SU-DHL-6 (cell line): ENCODE measurements at regions not wholly inside any gene's neighbourhood (a gene's known extent, or its start where the extent isn't known, plus 50 kb on each side); places are given as distances from the start of the nearest gene placed in this dataset.

ENCODE experiments used
- H2AFZ ChIP-seq: fragments of 200-600 bp; sonication (generic); 2 replicates; pipeline ENCODE4 v1.6.1; 2014; ENCODE audit warnings: low read depth, mild to moderate bottlenecking, moderate library complexity, mixed read lengths, antibody characterized with exemption, low read length; ENCODE audit not compliant: severe bottlenecking
- H3F3A ChIP-seq: fragments of 200-600 bp; shearing (Covaris generic); 2 replicates; pipeline ENCODE4 v1.6.0; 2016; ENCODE audit warnings: antibody characterized with exemption, mild to moderate bottlenecking; ENCODE audit not compliant: insufficient read depth
- H3K27ac ChIP-seq: fragments of 200-600 bp; sonication (generic); 2 replicates; pipeline ENCODE4 v1.5.1; 2016; ENCODE audit warnings: low read depth, mild to moderate bottlenecking, low read length, moderate library complexity, mixed read lengths
- H3K27me3 ChIP-seq: fragments of 200-600 bp; sonication (generic), shearing (Covaris generic); 2 replicates; pipeline ENCODE4 v1.6.0; 2014; ENCODE audit warnings: mild to moderate bottlenecking, low read length
- H3K36me3 ChIP-seq: fragments of 200-600 bp; sonication (generic); 2 replicates; pipeline ENCODE4 v1.6.1; 2014; ENCODE audit warnings: mild to moderate bottlenecking, low read length, mixed read lengths
- H3K4me2 ChIP-seq: fragments of 300-600, 200-600 bp; shearing (Covaris generic), sonication (generic); 2 replicates; pipeline ENCODE4 v1.6.0; 2014; ENCODE audit warnings: low read length, low read depth, mild to moderate bottlenecking; ENCODE audit not compliant: poor library complexity, severe bottlenecking
- H3K4me3 ChIP-seq: fragments of 200-600 bp; sonication (generic); 2 replicates; pipeline ENCODE4 v1.5.1; 2014; ENCODE audit warnings: antibody characterized with exemption, low read length, mild to moderate bottlenecking, mixed read lengths; ENCODE audit not compliant: insufficient read depth, poor library complexity, severe bottlenecking
- H3K79me2 ChIP-seq: fragments of 200-600 bp; sonication (generic); 2 replicates; pipeline ENCODE4 v1.6.1; 2014; ENCODE audit warnings: mild to moderate bottlenecking, low read length, moderate library complexity; ENCODE audit not compliant: insufficient read depth
- H3K9ac ChIP-seq: fragments of 200-600 bp; sonication (generic); 2 replicates; pipeline ENCODE4 v1.7.0; 2014; ENCODE audit warnings: mild to moderate bottlenecking, low read length
- H3K9me2 ChIP-seq: fragments of 200-600 bp; sonication (generic); replicated peaks from 2 replicates; pipeline ENCODE4 v1.6.1; 2014; ENCODE audit warnings: low read length; ENCODE audit not compliant: insufficient read depth
- H3K9me3 ChIP-seq: fragments of 200-600 bp; sonication (generic); 2 replicates; pipeline ENCODE4 v1.6.1; 2014; ENCODE audit warnings: low read length, mixed read lengths; ENCODE audit not compliant: insufficient read depth
- H4K20me1 ChIP-seq: fragments of 200-600 bp; sonication (generic); 2 replicates; pipeline ENCODE4 v1.6.1; 2014; ENCODE audit warnings: low read depth, mild to moderate bottlenecking, antibody characterized with exemption, low read length, moderate library complexity, mixed read lengths
- CTCF ChIP-seq: fragments of 200-600 bp; sonication (generic); IDR thresholded peaks from one replicate; pipeline ENCODE4 v1.5.1; 2017; ENCODE audit warnings: antibody characterized with exemption, mild to moderate bottlenecking, low read length, moderate library complexity; ENCODE audit not compliant: insufficient read depth, poor library complexity, severe bottlenecking
- EZH2phosphoT487 ChIP-seq: fragments of 200-600 bp; sonication (generic), shearing (Covaris generic); conservative IDR thresholded peaks from 2 replicates; pipeline ENCODE4 v1.6.1; 2018; ENCODE audit warnings: mild to moderate bottlenecking, antibody characterized with exemption, low read length, moderate library complexity, mixed read lengths

GRCh38 chr2:198374375-198375082, 570.1 kb downstream of the PLCL1 start:
- Histone ChIP-seq H3K9me2 (no peaks in the 10 kb centered on the region), H4K20me1 (no peaks in the 10 kb centered on the region), H3K27ac (no peak overlapping the region), H3F3A (no peaks in the 10 kb centered on the region), H3K79me2 (no peaks in the 10 kb centered on the region), H3K36me3 (no peaks in the 10 kb centered on the region), H3K4me2 (no peak overlapping the region), H3K4me3 (no peak overlapping the region), H3K27me3 (no peaks in the 10 kb centered on the region), H3K9ac (no peak overlapping the region), H3K9me3 (no peaks in the 10 kb centered on the region), H2AFZ (no peak overlapping the region)
- TF ChIP-seq EZH2phosphoT487 = no peak
- TF ChIP-seq CTCF = peak; percentile 71

- H3K9me3 ChIP-seq = no peaks in the 10 kb centered on the region
Measured at GRCh38 chr2:198371921-198372543, 567.6 kb downstream of the PLCL1 start.

DNA sequence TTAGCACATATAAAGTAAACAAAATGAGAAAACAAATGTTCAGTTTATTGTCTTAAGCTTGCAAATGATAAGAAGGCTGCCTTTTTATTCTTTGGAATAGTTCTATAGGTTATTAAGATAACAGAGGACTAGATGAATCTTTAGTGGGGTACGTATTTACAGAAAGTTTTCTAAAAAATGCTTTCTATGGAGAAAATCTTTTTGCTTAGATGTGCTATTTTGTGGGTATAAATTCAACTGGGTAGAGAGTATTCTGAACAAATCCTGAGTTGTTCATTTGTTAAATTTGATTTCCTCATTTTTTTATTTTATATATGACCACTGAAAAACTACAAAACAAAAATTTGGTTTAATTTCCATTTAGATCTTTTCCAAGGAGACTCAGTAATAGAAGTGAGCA, 566.9 kb downstream of the PLCL1 start:
- H3K4me2 ChIP-seq = no peak overlapping the region
- no peak overlapping the region for H3K4me3 ChIP-seq
- no peaks in the 10 kb centered on the region for H3K36me3 ChIP-seq
- no peaks in the 10 kb centered on the region for H3K9me2 ChIP-seq
- H4K20me1 ChIP-seq = no peaks in the 10 kb centered on the region
- no peaks in the 10 kb centered on the region for H3K79me2 ChIP-seq
- H3K27me3 ChIP-seq = no peaks in the 10 kb centered on the region
- no peak overlapping the region for H3K27ac ChIP-seq
- no peaks in the 10 kb centered on the region for H3F3A ChIP-seq
- H3K9me3 ChIP-seq = no peaks in the 10 kb centered on the region
- TF ChIP-seq CTCF (no peak), EZH2phosphoT487 (no peak)
- no peak overlapping the region for H3K9ac ChIP-seq
- H2AFZ ChIP-seq = no peak overlapping the region

More at GRCh38 chr2:198371921-198372543, 567.6 kb downstream of the PLCL1 start:
- Histone ChIP-seq H2AFZ (no peak overlapping the region), H4K20me1 (no peaks in the 10 kb centered on the region), H3K79me2 (no peaks in the 10 kb centered on the region), H3K4me3 (no peak overlapping the region), H3K36me3 (no peaks in the 10 kb centered on the region), H3K27me3 (no peaks in the 10 kb centered on the region), H3K9me2 (no peaks in the 10 kb centered on the region), H3F3A (no peaks in the 10 kb centered on the region), H3K27ac (no peak overlapping the region), H3K4me2 (no peak overlapping the region), H3K9ac (no peak overlapping the region)
- TF ChIP-seq CTCF = no peak
- TF ChIP-seq EZH2phosphoT487 = no peak
